Heart left ventricle (tissue), 16 donors: ENCODE measurements at regions not wholly inside any gene's neighbourhood (a gene's known extent, or its start where the extent isn't known, plus 50 kb on each side); places are given as distances from the start of the nearest gene placed in this dataset.
"Not testable (repeated sequence)": the region's sequence is repeated elsewhere in the genome, so short reads cannot be mapped to it uniquely, and the experiment has no call there.

Source experiments
- ATAC-seq, 4 donors: fragments of 200-7000 bp; cut with Tn5 transposase; one replicate each; pipeline ENCODE4 v1.9.1; 2020 to 2022; ENCODE audit warnings: moderate library complexity in 4 of 4, mild to moderate bottlenecking in 3 of 4, moderate number of reproducible peaks in 1 of 4
- DNase-seq, 5 donors: peaks; one replicate each; pipeline ENCODE4 v3.0.0-alpha.2; 2020
- H3K27ac ChIP-seq, 12 donors: fragments of 200-600 bp; sonication (generic) in 4 of 12; one replicate each; pipeline versions ENCODE4 v1.5.0 to v1.8.0; 2016 to 2022; ENCODE audit warnings: mild to moderate bottlenecking in 2 of 12
- H3K27me3 ChIP-seq, 9 donors: fragments of 200-600 bp; sonication (generic) in 2 of 9; one replicate each; pipeline versions ENCODE4 v1.5.1 to v1.8.0; 2016 to 2022; ENCODE audit warnings: mild to moderate bottlenecking in 3 of 9
- H3K36me3 ChIP-seq, 9 donors: fragments of 200-600 bp; sonication (generic) in 2 of 9; one replicate each; pipeline versions ENCODE4 v1.5.0 to v1.8.0; 2018 to 2022; ENCODE audit warnings: mild to moderate bottlenecking in 2 of 9
- H3K4me1 ChIP-seq, 12 donors: fragments of 200-600 bp; sonication (generic) in 4 of 12; one replicate each; pipeline versions ENCODE4 v1.5.0 to v1.8.0; 2016 to 2022; ENCODE audit warnings: mild to moderate bottlenecking in 3 of 12
- H3K4me3 ChIP-seq, 12 donors: fragments of 200-600 bp; sonication (generic) in 4 of 12; one replicate each; pipeline versions ENCODE4 v1.5.0 to v1.8.0; 2017 to 2022; ENCODE audit warnings: mild to moderate bottlenecking in 9 of 12, moderate library complexity in 4 of 12
- H3K9me3 ChIP-seq, 12 donors: fragments of 200-600 bp; sonication (generic) in 4 of 12; one replicate each; pipeline versions ENCODE4 v1.5.0 to v1.8.0; 2016 to 2022; ENCODE audit warnings: mild to moderate bottlenecking in 1 of 12
- POLR2A ChIP-seq, 2 donors: fragments of 450-650 bp; IDR thresholded peaks; one replicate each; pipeline ENCODE4 v1.6.1; 2017; ENCODE audit warnings: antibody characterized with exemption in 2 of 2, mild to moderate bottlenecking in 2 of 2, moderate library complexity in 2 of 2
- WGBS, 4 donors: extraction: QIAGEN DNeasy Blood & Tissue Kit in 2 of 4; methylation state at CpG; one replicate each; pipeline versions ENCODE4 v1.1.5 to v1.1.7; 2013 to 2018; 5-methylcytosine and 5-hydroxymethylcytosine counted together
- intact Hi-C, 10 donors: fragments of 100-400 bp; cut with DNase I; formaldehyde crosslinking; loops; one replicate each; pipeline versions ENCODE4 v1.11.1 to v1.14.2; 2022
- TF ChIP-seq, protein P1 (sequence below), 12 donors: fragments of 200-600 bp; sonication (generic) in 4 of 12; IDR thresholded peaks; one replicate each; pipeline versions ENCODE4 v1.5.0 to v1.8.0; 2018 to 2022; ENCODE audit warnings: antibody characterized with exemption in 12 of 12, mild to moderate bottlenecking in 5 of 12
- donor health status: ischemic (EF 13 %, LVEDD 7.1; RV severe dilation, severe dysfunction).
- donor health status: healthy with polysubstance abuse.
- donor health status: DM: no; HTN: yes; CAD: no.
- donor health status: DM: no; HTN: no; CAD: no.
- donor health status: ischemic (EF 25% LVEDD 6.9; RV normal size, moderate dysfunction).
- donor health status: ischemic (EF 25% LVEDD 5.7; RV mildly dilated, moderate dysfunction).
- donor health status: healthy.
- donor health status: DM: yes; HTN: yes; CAD: no.
- donor health status: ischemic (EF 35%, LVEDD 5.7; RV mildly dilated, moderate dysfunction).
- donor health status: nonischemic (EF 11% LVEDD 7.7; RV severe dilation, severe dysfunction).
- donor health status: DM: yes; HTN: yes; CAD: no.
- donor health status: PGD.
- donor health status: ischemic (EF 29% LVEDD 5.4; RV normal size, mild dysfunction).
- donor health status: nonischemic (EF 23%, LVEDD 6.1; RV moderate dilation, normal function).

DNA sequence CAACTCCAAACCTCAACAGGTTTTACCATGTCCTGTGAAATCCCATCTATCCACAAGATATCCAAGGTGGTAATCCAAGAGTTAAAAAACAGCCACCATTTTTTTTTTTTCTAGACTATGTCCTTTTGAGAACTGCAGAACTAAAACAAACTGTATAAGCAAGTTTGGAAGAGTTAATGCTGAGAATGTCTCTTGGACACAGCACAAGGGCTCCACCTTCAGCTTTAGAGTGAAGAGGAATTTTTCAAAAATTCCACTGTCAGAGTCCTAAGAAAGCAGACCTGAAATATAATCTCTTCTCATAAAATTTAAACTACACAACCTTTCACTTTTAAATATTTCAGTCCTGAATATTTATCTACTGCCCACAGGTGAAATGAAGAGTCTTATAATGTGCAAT lies 167.8 kb upstream of the CCNG1 start:
- Histone ChIP-seq H3K4me1 (no peaks in the 10 kb centered on the region), H3K27me3 (peaks cover 0 to 3% (median 0%) of the 10 kb centered on the region in 9 donors), H3K4me3 (no peak overlapping the region), H3K36me3 (no peaks in the 10 kb centered on the region), H3K9me3 (peaks cover 0 to 7% (median 0%) of the 10 kb centered on the region in 12 donors), H3K27ac (no peak overlapping the region)
- ATAC-seq: no peak
- intact Hi-C loops: no loop called here
- no peak for TF ChIP-seq POLR2A (IDR thresholded peaks at IDR 0.05)
- TF ChIP-seq, protein P1, sequence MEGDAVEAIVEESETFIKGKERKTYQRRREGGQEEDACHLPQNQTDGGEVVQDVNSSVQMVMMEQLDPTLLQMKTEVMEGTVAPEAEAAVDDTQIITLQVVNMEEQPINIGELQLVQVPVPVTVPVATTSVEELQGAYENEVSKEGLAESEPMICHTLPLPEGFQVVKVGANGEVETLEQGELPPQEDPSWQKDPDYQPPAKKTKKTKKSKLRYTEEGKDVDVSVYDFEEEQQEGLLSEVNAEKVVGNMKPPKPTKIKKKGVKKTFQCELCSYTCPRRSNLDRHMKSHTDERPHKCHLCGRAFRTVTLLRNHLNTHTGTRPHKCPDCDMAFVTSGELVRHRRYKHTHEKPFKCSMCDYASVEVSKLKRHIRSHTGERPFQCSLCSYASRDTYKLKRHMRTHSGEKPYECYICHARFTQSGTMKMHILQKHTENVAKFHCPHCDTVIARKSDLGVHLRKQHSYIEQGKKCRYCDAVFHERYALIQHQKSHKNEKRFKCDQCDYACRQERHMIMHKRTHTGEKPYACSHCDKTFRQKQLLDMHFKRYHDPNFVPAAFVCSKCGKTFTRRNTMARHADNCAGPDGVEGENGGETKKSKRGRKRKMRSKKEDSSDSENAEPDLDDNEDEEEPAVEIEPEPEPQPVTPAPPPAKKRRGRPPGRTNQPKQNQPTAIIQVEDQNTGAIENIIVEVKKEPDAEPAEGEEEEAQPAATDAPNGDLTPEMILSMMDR (IDR thresholded peaks at IDR 0.05): peak in 1 of 12 donors; percentile 8
- no peak for DNase-seq

DNA sequence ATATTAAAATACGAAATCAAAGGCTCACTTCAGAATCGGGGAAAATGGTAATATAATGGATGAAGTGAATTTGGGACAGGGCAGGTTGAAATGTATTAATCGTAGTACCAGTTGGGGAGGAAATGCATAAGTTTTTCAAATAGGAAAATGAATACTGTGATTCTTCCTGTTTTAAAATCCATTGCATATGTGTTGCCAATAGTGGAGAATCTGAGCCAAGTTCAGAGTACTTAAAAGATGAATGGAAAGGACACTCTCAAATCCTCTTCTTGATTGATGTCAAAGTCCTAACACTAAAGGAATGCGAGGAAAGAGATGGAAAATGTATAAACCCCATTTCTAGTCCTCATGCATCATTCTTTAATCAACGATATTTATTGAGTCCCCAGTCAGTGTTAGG lies 160.9 kb upstream of the CCNG1 start:
- Histone ChIP-seq H3K27me3 (no peaks in the 10 kb centered on the region), H3K4me1 (no peaks in the 10 kb centered on the region), H3K27ac (no peak overlapping the region), H3K9me3 (peaks cover 0 to 7% (median 0%) of the 10 kb centered on the region in 12 donors), H3K36me3 (no peaks in the 10 kb centered on the region), H3K4me3 (no peak overlapping the region)
- TF ChIP-seq, protein P1 (IDR thresholded peaks at IDR 0.05): no peak
- TF ChIP-seq POLR2A (IDR thresholded peaks at IDR 0.05): no peak
- no peak for DNase-seq
- 69 to 84% (median 78%) methylated on average over 5 of the region's 5 CpGs for WGBS, 4 donors
- ATAC-seq: no peak
- intact Hi-C loops: no loop called here

DNA sequence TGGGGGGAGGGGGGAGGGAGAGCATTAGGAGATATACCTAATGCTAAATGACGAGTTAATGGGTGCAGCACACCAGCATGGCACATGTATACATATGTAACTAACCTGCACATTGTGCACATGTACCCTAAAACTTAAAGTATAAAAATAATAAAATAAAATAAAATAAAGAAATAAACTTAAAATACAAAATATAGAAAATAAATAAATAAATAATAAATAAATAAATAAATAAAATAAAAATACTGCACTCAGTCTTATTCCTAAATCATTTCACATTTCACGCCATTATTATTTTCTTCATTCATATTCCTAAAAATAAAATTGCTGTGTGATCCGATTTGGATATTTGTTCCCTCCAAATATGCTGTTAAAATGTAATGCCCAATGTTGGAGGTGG lies 156.5 kb upstream of the CCNG1 start:
- WGBS, 4 donors: 36 to 73% (median 48%) methylated on average over 3 of the region's 3 CpGs
- H3K9me3 ChIP-seq, H3K36me3 ChIP-seq, DNase-seq, H3K27me3 ChIP-seq, ATAC-seq, intact Hi-C loops, H3K4me1 ChIP-seq, H3K27ac ChIP-seq, H3K4me3 ChIP-seq: not testable (repeated sequence)

DNA sequence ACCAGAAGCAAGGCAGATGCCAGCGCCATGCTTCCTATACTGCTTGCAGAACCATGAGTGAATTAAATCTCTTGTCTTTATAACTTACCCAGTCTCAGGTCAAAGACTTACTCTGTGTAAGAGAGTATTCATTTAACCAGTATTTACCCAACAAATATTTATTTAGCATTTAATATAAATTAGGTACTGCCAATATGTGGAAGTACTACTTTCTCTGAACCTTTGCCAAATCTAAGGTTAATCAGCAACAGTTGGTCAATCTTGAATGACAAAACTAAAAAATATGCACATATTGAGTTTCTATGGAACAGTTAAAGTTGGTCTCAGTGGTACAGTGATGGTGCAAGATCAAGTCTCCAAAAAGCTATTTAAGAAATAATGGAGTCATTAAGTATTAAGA lies 155.9 kb upstream of the CCNG1 start:
- Histone ChIP-seq H3K9me3 (no peaks in the 10 kb centered on the region), H3K27ac (no peak overlapping the region), H3K27me3 (no peaks in the 10 kb centered on the region), H3K36me3 (no peaks in the 10 kb centered on the region), H3K4me1 (no peaks in the 10 kb centered on the region), H3K4me3 (no peak overlapping the region)
- TF ChIP-seq POLR2A (IDR thresholded peaks at IDR 0.05): no peak
- 95 to 98% (median 97%) methylated on average over 1 of the region's 1 CpG for WGBS, 4 donors
- ATAC-seq: no peak
- intact Hi-C loops: no loop called here
- DNase-seq: no peak

DNA sequence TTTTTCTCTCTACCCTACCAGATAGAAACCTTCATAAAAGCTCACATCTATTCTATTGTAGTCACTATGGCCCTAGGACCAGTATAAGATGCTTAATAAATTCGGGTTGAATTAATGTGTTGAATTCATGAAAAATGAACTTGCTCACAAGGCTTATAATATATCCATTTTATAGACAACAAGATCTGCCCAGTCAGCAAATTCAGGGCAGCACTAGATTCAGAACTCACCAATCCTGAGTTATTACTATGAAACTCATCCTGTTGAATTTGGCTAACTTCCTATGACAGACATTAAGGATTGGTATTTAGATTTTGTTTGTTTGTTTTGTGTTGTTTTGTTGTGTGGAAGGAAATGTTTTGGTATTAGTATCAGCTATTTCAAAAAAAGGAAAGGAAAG lies 143.6 kb upstream of the CCNG1 start:
- WGBS, 4 donors: 62 to 80% (median 77%) methylated on average over 1 of the region's 1 CpG
- ATAC-seq (no peak), DNase-seq (no peak)
- no peaks in the 10 kb centered on the region for H3K27me3 ChIP-seq
- no peaks in the 10 kb centered on the region for H3K36me3 ChIP-seq
- no peak overlapping the region for H3K27ac ChIP-seq
- H3K4me1 ChIP-seq: no peaks in the 10 kb centered on the region
- TF ChIP-seq, protein P1 (IDR thresholded peaks at IDR 0.05): no peak
- TF ChIP-seq POLR2A (IDR thresholded peaks at IDR 0.05): no peak
- H3K4me3 ChIP-seq: no peak overlapping the region
- intact Hi-C loops: no loop called here
- H3K9me3 ChIP-seq: peaks cover 0 to 6% (median 0%) of the 10 kb centered on the region in 12 donors
